HS-27A (cell line): ENCODE measurements at regions not wholly inside any gene's neighbourhood (a gene's known extent, or its start where the extent isn't known, plus 50 kb on each side); places are given as distances from the start of the nearest gene placed in this dataset.
A peak's percentile ranks its signal among the peaks of the same experiment; 100 is the strongest.

Source experiments
- DNase-seq: peaks from one replicate; pipeline ENCODE4 v3.0.0-alpha.2; 2012; ENCODE audit warnings: low read depth, missing footprints

DNA sequence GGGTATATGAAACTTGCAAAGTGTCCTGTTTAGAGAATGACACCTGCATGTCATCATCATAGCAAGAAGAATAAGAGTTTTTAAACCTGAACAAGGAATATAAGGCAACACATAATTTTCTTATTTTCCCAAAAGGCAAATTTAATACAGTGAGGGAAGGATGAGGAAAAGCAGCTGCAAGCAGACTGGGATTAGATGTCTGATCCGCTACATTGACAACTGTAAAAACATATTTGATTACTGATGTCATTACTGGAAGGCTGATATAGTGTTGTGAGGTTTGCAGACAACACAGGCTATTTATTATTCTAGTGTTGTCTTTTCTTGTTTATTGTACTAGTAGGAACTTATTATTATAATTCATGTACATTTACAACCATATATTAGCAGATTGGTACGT lies 528.7 kb downstream of the ZIC1 start:
- DNase-seq: no peak

GRCh38 chr3:147939425-147939824 lies 530.3 kb downstream of the ZIC1 start:
- DNase-seq: no peak

- DNase-seq: no peak
Observed at GRCh38 chr3:147939839-147940238, 530.7 kb downstream of the ZIC1 start.

DNA sequence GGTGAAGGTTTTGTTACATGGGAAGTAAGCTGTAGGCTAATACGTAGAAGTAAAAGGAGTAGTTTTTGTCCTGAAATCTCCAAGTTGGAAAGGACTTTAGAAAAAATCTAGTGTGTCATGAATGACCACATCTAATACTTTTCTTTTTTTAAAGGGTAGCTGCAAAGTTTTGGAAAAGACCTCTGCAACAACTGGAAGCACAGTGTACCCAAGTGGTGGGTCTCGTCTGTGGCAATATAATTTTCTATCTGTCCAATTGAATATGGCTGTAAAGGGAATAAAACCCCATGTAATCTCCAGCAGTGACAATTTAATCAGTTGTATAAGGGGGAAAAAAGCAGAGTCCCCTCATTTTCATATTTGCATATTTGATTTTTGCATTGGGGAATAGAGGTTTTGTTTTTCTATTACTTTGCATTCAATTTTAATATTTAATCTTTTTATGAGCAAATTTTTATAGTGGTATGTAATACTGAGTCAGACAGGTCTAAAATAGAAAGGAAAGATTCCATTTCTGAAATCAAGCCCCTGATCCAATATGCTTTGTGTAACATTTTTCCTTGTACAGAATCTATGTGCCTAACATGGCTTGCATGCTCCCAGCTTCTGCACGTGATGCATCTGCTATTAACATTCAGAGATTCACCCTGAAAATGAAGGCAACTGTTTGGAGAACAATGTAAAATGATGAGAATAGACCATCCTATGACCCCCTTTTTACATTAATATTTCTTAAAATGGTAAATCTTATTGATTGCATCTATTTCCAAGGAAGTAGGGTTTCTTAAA lies 531.4 kb downstream of the ZIC1 start:
- no peak for DNase-seq

GRCh38 chr3:147941969-147942368 lies 532.8 kb downstream of the ZIC1 start:
- DNase-seq: no peak

- DNase-seq: peak; percentile 75
Observed at GRCh38 chr3:147943265-147943945, 534.2 kb downstream of the ZIC1 start.

DNA sequence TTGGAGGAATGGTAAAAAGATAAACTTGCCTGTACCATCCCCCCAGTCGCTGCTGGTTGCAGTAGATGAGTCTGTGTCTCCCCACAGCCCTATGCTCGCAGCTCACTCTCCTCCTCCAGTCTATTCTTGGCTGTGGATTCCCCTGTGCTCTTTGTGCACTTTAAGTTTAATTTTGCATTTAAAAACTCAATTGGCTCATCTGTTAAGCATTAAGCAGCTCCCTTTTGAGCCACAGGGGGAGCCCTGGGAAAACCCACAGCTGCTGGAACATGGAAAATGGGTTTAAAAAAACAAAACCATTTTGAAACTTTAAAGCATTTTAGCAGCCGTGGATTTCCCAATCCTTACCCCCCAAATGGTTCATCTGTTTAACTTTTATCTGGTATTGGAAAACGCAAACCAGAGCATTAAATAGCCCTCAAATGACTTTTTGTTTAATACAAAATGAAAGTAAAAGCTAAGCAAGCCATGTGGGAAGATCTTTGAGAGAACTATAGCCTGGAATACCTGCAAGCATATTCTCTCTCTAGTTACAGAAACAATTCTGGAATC lies 536.9 kb downstream of the ZIC1 start:
- DNase-seq: peak; percentile 24

- no peak for DNase-seq
Observed at GRCh38 chr3:147956615-147957014, 547.5 kb downstream of the ZIC1 start.

- no peak for DNase-seq
Observed at GRCh38 chr3:147958754-147959153, 549.6 kb downstream of the ZIC1 start.

GRCh38 chr3:147960786-147961185 lies 551.6 kb downstream of the ZIC1 start:
- DNase-seq: no peak

GRCh38 chr3:147962408-147963164 lies 553.4 kb downstream of the ZIC1 start:
- DNase-seq: no peak

- DNase-seq: no peak
Observed at GRCh38 chr3:147963711-147964110, 554.5 kb downstream of the ZIC1 start.

GRCh38 chr3:147975165-147975564 lies 566.0 kb downstream of the ZIC1 start:
- no peak for DNase-seq

- DNase-seq: no peak
Observed at GRCh38 chr3:147977001-147977400, 567.8 kb downstream of the ZIC1 start.

GRCh38 chr3:147987549-147987948 lies 578.4 kb downstream of the ZIC1 start:
- DNase-seq: no peak

DNA sequence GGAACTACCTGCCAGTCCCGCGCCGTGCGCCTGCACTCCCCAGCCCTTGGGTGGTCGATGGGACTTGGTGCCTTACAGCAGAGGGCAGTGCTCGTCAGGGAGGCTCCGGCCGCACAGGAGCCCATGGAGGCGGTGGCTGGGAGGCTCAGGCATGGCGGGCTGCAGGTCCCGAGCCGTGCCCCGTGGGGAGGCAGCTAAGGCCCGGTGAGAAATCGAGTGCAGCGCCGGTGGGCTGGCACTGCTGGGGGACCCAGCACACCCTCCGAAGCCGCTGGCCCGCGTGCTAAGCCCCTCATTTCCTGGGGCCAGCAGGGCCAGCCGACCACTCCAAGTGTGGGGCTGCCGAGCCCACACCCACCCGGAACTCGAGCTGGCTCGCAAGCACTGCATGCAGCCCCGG lies 580.2 kb downstream of the ZIC1 start:
- DNase-seq: no peak

DNA sequence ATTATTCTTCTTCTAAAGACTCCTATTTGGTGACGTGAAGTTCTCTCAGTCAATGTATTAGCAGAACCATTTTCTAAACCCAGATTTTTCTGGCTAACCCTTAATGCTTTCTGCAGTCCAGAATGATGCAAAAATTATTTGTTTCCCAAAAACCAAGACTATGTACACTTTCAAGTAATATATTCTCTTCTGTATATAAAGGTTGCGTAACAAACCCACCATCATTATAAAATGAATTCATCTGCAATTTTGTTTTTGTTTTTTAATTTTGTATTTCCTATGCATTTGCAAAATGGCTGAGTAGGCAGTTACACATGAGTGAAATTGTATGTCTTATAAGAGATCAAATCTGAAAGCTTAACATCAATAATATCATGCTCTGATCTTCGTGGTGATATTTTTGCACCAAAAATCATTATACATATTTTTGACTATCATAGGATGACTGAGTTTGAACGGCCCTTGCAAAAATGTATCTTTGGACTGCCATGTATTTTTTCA lies 593.6 kb downstream of the ZIC1 start:
- DNase-seq: no peak

GRCh38 chr3:148004331-148004730 lies 595.2 kb downstream of the ZIC1 start:
- no peak for DNase-seq

DNA sequence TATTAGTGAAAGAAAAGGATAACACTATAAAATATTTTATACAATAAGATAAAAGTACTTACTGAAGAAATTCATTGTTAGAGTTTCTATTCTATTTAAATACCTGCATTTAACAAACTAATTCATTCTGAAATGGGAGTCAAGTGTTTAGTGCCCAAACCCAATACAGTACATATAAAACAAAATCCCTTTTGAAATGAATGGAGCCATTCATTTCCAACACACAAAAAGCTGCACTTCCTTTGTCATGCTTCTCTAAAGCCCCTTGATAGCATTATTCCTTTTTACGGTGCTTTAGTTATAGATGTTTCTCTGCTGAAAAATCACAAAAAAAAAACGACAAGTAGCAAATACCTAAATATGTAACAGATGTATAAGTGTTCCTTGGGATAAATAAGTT lies 596.3 kb downstream of the ZIC1 start:
- DNase-seq: no peak

DNA sequence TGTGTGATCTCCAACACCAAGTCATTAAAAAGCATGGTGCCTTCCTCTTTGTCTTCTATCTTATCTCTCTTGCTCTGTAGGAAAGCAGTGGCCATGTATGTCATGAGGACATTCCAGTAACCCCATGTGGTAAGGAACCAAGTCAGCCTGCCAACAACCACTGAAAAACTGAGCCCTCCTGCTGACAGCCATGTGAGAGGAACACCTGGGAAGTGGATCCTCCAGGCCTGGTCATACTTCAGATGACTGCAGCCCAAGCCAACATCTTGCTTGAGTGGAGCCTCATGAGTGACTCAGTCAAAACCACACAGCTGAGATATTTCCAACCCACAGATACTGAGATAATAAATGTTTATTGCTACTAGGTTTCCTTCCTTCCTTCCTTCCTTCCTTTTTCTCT lies 597.3 kb downstream of the ZIC1 start:
- DNase-seq: no peak

DNA sequence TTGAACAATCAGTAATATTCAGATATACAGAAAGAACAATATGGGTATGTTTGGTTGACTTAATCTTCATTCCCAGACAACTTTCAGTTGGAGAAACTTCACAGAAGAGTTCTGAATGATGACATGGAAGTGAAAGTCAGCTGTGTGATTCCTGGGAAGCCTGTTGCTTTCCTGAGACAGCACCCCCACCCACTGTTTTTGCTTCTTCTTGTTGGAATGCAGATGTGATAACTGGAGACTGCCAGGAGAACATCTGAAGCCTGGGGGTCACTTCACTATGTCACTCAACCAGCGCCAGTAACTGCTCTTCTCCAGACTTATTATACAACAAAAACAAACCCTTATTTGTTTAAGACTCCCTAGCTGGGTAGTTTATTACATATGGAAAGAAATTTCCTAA lies 599.4 kb downstream of the ZIC1 start:
- no peak for DNase-seq

DNA sequence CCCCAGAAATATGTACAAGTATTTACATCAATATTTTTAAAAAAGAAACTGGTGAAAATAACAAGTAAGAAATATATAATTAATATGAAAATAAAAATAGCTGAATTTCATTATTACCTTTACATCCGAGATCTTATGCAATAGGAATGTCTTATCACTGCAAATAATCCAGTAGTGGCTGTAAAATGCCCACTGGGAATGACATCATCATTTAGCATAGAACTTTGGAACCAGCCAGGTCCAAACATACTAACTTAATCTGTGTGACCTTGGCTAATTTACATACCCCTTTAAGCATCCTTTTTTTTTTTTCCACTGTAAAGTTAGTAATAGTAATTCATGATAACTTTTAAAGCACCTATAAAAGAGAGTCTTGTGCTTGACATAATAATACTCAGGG lies 611.7 kb downstream of the ZIC1 start:
- DNase-seq: no peak

DNA sequence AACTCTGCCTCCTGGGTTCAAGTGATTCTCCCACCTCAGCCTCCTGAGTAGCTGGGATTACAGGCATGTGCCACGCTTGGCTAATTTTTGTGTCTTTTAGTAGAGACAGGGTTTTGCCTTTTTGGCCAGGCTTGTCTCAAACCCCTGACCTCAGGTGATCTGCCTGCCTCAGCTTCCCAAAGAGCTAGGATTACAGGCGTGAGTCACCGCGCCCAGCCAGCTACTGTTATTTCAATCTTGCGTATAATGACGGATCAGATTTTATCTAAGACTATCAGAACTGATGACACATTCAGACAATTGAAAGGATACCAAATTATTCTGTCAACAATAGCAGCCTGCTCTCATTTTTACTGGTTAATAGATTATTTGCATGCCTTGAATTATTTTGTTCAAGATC lies 612.2 kb downstream of the ZIC1 start:
- DNase-seq: no peak
